ENCODE measurements at regions not wholly inside any gene's neighbourhood (a gene's known extent, or its start where the extent isn't known, plus 50 kb on each side); places are given as distances from the start of the nearest gene placed in this dataset.

DNA sequence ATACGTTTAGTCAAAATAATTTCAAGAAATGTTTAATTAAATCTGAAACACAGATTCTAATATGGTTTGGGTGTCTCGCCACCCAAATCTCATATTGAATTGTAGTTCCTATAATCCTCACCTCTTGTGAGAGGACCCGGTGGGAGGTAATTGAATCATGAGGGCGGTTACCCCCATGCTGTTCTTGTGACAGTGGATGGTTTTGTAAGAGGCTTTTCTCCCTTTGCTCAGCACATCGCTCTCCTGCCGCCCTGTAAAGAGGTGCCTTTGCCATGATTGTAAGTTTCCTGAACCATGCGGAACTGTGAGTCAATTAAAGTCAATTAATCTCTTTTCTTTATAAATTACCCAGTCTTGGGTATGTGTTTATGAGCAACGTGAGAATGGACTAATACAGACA is 1045.1 kb upstream of the POU3F3 start:
- Histone ChIP-seq H3K27me3 (no peaks in the 10 kb centered on the region), H3K9me3 (no peaks in the 10 kb centered on the region), H3K27ac (no peak overlapping the region), H3K4me1 (no peaks in the 10 kb centered on the region), H3K4me3 (no peak overlapping the region), H3K36me3 (no peaks in the 10 kb centered on the region)
- 84% methylated on average over 8 of the region's 8 CpGs for WGBS
- TF ChIP-seq, protein P1, sequence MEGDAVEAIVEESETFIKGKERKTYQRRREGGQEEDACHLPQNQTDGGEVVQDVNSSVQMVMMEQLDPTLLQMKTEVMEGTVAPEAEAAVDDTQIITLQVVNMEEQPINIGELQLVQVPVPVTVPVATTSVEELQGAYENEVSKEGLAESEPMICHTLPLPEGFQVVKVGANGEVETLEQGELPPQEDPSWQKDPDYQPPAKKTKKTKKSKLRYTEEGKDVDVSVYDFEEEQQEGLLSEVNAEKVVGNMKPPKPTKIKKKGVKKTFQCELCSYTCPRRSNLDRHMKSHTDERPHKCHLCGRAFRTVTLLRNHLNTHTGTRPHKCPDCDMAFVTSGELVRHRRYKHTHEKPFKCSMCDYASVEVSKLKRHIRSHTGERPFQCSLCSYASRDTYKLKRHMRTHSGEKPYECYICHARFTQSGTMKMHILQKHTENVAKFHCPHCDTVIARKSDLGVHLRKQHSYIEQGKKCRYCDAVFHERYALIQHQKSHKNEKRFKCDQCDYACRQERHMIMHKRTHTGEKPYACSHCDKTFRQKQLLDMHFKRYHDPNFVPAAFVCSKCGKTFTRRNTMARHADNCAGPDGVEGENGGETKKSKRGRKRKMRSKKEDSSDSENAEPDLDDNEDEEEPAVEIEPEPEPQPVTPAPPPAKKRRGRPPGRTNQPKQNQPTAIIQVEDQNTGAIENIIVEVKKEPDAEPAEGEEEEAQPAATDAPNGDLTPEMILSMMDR (IDR thresholded peaks at IDR 0.05): no peak
- TF ChIP-seq POLR2AphosphoS5 (IDR thresholded peaks at IDR 0.05): no peak
- no peak for TF ChIP-seq EP300 (IDR thresholded peaks at IDR 0.05)
- no peak for TF ChIP-seq POLR2A (IDR thresholded peaks at IDR 0.05)
- no peak for DNase-seq (ENCODE audit: low spot score in 2 of 2)

DNA sequence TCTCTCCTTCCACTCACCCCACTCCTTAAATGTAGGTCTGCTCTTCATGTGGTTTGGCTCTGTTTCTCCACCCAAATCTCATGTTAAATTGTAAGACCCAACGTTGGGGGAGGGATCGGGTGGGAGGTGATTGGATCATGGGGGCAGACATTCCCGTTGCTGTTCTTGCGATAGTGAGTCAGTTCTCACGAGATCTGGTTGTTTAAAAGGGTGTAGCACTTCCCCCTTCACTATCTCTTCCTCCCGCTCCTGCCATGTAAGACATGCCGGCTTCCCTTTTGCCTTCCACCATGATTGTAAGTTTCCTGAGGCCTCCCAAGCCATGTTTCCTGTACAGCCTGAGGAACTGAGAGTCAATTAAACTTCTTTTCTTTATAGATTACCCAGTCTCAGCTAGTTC is 1044.5 kb upstream of the POU3F3 start:
- Histone ChIP-seq H3K4me3 (no peak overlapping the region), H3K36me3 (no peaks in the 10 kb centered on the region), H3K9me3 (no peaks in the 10 kb centered on the region), H3K4me1 (no peaks in the 10 kb centered on the region), H3K27me3 (no peaks in the 10 kb centered on the region), H3K27ac (no peak overlapping the region)
- DNase-seq (ENCODE audit: low spot score in 2 of 2): no peak
- WGBS: 74% methylated on average over 7 of the region's 7 CpGs
- TF ChIP-seq EP300 (IDR thresholded peaks at IDR 0.05) (no peak), POLR2A (IDR thresholded peaks at IDR 0.05) (no peak), POLR2AphosphoS5 (IDR thresholded peaks at IDR 0.05) (no peak)
- TF ChIP-seq, protein P1 (IDR thresholded peaks at IDR 0.05): no peak

DNA sequence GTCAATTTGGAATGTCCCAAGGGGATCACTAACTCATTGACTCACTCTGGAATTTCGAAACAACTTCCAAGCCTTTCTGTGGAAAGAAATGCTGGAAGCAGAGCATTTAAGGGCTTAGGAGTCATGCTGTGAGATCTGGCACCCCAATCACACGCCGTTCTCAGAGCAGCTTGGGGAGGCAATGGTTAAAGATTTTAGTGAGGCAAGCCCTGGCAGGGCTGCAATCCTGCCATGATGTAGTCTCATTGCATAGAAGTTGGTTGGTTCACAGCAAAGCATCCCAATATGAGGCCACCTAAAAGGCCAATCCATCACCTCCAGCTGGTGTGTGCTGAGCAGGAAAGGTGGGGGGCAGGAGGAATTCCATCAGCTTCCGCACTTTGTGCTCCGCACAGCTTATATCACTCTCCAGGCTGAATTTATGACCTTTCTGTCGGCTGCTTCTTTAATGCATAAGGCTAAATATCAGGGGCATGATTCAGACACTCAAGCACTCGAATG is 1043.9 kb upstream of the POU3F3 start:
- Histone ChIP-seq H3K9me3 (no peaks in the 10 kb centered on the region), H3K4me3 (no peak overlapping the region), H3K27me3 (no peaks in the 10 kb centered on the region), H3K27ac (no peak overlapping the region), H3K4me1 (no peaks in the 10 kb centered on the region), H3K36me3 (no peaks in the 10 kb centered on the region)
- DNase-seq (ENCODE audit: low spot score in 2 of 2): no peak
- 37% methylated on average over 7 of the region's 7 CpGs for WGBS
- TF ChIP-seq, protein P1 (IDR thresholded peaks at IDR 0.05): no peak
- no peak for TF ChIP-seq POLR2AphosphoS5 (IDR thresholded peaks at IDR 0.05)
- TF ChIP-seq EP300 (IDR thresholded peaks at IDR 0.05): no peak
- TF ChIP-seq POLR2A (IDR thresholded peaks at IDR 0.05): no peak

DNA sequence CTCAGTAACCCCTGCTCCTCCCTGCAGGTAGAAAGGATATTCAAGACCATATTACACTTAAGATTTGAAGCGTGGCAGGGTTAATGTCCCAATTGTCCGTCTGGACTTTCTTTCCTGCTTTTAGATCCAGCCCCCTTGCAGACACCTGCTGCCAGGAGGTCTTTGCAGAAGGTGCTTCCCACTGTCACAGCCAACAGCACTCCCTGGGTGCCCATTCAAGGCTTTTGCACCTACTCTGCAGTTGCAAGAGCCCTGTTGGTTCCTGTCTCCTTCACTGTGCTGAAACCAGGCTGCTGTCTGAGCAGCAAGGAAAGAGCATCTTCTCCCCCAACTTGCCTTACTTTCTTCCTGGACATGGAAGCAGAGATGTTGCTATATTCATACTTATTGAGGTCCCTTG is 1043.0 kb upstream of the POU3F3 start:
- Histone ChIP-seq H3K27ac (no peak overlapping the region), H3K4me3 (no peak overlapping the region), H3K9me3 (no peaks in the 10 kb centered on the region), H3K4me1 (no peaks in the 10 kb centered on the region), H3K36me3 (no peaks in the 10 kb centered on the region), H3K27me3 (no peaks in the 10 kb centered on the region)
- TF ChIP-seq POLR2A (IDR thresholded peaks at IDR 0.05) (no peak), EP300 (IDR thresholded peaks at IDR 0.05) (no peak), POLR2AphosphoS5 (IDR thresholded peaks at IDR 0.05) (no peak)
- TF ChIP-seq, protein P1 (IDR thresholded peaks at IDR 0.05): no peak
- no peak for DNase-seq (ENCODE audit: low spot score in 2 of 2)
- WGBS: 42% methylated on average over 2 of the region's 2 CpGs

DNA sequence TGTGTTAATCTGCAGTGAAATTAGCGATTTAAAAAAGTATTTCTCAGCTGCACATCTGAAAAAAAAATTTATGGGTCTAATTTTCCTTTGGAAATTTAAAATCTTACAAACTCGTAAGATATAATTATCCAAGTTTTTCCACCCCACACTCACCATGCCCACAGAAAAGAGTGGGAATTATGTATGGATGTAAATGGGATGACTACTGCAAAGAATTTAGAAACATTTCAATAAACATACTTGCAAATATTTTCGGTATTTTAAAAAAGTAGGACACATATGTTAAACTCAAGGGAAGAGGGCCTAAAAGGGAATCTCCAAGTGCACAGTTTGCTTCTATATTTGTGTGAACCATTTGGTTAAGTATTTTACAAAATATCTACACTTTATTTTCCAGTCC is 1039.9 kb upstream of the POU3F3 start:
- WGBS: 71% methylated on average over 3 of the region's 3 CpGs

More for the DNA sequence above, 1039.9 kb upstream of the POU3F3 start:
- Histone ChIP-seq H3K27me3 (no peaks in the 10 kb centered on the region), H3K9me3 (no peaks in the 10 kb centered on the region), H3K4me1 (no peaks in the 10 kb centered on the region), H3K27ac (no peak overlapping the region), H3K4me3 (no peak overlapping the region), H3K36me3 (no peaks in the 10 kb centered on the region)
- DNase-seq (ENCODE audit: low spot score in 2 of 2): no peak
- TF ChIP-seq POLR2AphosphoS5 (IDR thresholded peaks at IDR 0.05): no peak
- TF ChIP-seq POLR2A (IDR thresholded peaks at IDR 0.05): no peak
- TF ChIP-seq, protein P1 (IDR thresholded peaks at IDR 0.05): no peak
- TF ChIP-seq EP300 (IDR thresholded peaks at IDR 0.05): no peak
